GM18951 (cell line): ENCODE measurements at regions not wholly inside any gene's neighbourhood (a gene's known extent, or its start where the extent isn't known, plus 50 kb on each side); places are given as distances from the start of the nearest gene placed in this dataset.

Experiments
- POLR2A ChIP-seq: IDR thresholded peaks from 4 replicates; pipeline ENCODE4 v1.6.1; 2011; ENCODE audit warnings: mild to moderate bottlenecking; ENCODE audit not compliant: insufficient read length, insufficient read depth; ENCODE audit errors: extremely low read depth
- in situ Hi-C: fragments of 300-500 bp; cut with MboI; formaldehyde crosslinking; loops from one replicate; pipeline ENCODE4 v1.12.0; 2022; ENCODE audit warnings: low sequenced_read_pairs, mixed read lengths, inconsistent platforms; ENCODE audit not compliant: unreplicated experiment

DNA sequence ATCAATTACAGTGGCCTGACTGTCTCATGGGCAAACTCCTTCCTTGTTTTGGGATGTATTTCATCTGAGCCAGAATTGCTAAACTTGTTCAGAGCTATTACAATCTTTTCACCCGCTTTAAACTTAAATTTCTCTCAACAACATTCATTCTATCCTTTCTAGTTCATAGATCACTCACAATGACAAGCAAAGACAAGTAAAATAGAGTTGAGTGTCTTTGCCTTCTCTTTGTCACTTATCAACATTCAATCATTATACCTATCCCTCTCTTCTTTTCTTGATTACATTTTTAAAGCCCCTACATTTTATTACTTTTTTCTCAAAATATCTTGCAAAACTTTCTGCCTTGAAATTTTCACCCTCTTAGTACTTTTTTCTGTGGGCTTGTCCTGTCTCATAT is 1113.1 kb downstream of the PCDH17 start:
- no peak for TF ChIP-seq POLR2A
- in situ Hi-C loops: no loop called here

DNA sequence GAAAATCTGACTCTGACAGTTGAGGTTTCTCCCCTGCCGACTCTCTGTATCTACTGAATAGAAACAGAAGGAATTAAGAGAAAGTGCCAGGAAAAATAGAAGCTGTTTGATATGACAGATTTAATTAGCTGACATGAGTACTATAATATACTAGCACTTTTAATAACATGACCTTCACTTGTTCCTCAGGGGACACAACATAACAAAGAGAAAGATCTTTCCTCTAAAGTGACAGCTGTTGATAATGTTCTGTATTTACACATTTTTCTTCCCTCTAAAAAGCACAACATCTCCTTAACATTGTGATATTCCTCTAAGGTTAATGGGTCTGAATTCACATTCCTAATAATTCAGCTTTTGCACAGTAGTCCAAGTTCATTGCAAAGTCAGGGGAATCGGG is 1136.0 kb downstream of the PCDH17 start:
- no peak for TF ChIP-seq POLR2A
- in situ Hi-C loops: no loop called here

DNA sequence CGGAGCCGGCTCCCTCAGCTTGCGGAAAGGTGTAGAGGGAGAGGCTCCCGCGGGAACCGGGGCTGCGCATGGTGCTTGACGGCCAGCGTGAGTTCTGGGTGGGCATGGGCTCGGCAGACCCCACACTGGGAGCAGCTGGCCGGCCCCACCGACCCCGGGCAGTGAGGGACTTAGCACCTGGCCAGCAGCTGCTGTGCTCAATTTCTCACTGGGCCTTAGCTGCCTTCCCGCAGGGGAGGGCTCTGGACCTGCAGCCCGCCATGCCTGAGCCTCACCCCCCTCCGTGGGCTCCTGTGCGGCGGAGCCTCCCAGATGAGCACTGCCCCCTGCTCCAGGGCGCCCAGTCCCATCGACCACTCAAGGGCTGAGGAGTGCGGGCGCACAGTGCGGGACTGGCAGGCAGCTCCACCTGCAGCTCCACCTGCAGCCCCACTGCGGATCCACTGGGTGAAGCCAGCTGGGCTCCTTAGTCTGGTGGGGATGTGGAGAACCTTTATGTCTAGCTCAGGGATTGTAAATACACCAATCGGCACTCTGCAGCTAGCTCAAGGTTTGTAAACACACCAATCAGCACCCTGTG is 1141.8 kb downstream of the PCDH17 start:
- in situ Hi-C loops: no loop called here
- no peak for TF ChIP-seq POLR2A

DNA sequence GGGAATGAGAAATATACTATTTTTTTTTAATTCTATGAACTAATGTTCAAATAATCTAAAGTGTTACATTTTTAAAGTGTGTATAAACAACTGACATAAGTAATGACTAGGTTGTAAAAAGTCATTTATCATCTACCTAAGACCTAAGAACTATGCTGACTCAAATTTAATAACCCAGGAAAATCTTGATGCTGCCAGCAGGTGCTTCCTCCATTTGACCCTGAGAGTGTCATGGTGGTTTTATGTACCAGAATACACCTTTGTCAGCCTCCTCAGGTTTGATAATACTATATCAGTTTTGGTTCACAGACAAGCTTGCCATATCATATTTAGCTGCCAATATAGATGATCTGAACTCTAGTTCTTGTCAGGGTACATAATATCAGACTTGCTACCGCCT is 1151.2 kb downstream of the PCDH17 start:
- in situ Hi-C loops: no loop called here
- TF ChIP-seq POLR2A: no peak

DNA sequence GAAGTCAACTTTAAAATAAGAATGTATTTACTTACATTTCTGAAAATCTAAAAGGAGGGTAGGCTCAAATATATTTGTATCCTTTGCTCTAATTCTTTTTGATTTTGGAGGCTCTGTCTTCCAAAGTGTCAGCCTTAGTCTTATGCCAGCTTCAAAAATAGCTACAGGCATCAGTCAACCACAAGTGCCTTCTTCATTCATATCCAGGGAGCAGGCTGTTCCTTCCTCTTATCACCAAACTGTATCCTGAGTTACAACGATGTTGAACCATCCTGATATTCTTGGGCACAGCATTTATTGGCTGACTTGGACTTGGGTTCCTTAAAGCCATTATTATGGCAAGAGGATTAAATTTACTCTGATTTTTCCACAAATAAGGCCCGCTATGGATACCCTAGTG is 1161.3 kb downstream of the PCDH17 start:
- TF ChIP-seq POLR2A: no peak
- in situ Hi-C loops: no loop called here

DNA sequence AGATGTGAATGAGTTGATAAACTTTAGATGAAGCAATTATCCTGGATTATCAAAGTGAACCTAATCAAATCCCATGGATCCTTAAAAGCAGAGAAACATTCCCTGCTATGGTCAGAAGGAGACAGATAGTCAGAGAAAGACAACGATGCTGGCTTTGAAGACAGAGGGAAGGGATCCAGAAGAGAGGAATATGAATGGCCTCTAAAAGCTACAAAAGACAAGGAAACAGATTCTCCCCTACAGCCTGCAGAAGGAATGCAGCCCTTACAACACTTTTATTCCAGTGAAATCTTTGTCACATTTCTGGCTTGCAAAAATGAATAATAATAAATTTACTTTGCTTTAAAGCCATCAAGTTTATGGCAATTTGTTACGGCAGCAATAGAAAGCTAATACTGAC is 1164.2 kb downstream of the PCDH17 start:
- TF ChIP-seq POLR2A: no peak
- in situ Hi-C loops: no loop called here

DNA sequence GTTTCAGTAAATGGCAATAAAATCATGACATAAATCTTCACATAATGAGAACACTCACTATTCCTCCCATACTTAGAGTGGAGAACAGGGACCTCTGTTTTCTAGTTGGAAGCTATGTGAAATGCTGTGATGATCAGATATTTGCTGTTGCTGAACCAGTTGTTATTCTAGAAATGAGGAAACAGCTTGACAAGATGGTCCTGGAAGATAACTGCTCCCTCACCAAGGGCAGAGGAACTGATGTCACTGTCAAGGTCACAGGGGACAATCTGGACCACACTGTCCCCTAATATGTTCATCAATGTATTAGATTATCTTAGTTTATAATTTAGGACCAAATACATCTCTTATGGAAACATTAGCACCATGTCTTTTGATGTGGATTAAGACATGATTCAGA is 1173.3 kb downstream of the PCDH17 start:
- no peak for TF ChIP-seq POLR2A
- in situ Hi-C loops: no loop called here

DNA sequence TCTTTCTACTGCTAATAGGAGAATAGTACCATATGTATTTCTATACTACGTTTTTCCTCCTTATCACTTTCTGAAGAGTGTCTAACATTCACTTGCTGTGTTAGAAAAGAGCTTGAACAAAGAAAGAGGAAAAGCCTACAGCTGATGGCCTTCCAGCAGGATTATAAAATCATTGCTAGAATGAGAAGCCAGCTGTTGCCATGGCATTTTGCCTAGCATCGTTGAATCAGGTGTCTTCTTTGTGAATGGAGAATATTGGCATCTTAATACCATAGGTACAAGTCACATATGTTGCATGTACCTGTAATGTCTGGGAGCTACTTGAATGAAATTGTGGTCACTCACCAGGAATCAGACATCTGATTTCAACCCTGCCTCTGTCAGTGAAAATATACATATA is 1174.9 kb downstream of the PCDH17 start:
- in situ Hi-C loops: no loop called here
- TF ChIP-seq POLR2A: no peak

DNA sequence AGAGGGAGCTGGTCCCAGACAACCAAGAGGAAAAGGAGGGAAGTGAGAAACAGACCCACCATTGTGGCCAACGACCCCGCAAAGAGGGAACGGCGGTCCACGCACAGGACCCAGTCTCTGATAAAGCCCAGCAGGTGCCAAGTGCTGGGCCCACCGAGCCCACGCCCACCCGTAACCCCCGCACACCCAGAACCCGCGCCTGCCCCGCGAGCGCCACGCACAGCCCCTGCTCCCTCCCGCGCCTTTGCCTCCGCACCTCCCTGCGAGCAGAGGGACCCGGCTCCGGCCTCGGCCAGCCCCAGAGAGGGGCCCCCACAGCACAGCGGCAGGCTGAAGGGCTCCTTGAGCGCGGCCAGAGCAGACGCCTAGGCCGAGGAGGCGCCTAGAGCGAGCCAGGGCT is 1192.2 kb downstream of the PCDH17 start:
- in situ Hi-C loops: no loop called here
- no peak for TF ChIP-seq POLR2A

DNA sequence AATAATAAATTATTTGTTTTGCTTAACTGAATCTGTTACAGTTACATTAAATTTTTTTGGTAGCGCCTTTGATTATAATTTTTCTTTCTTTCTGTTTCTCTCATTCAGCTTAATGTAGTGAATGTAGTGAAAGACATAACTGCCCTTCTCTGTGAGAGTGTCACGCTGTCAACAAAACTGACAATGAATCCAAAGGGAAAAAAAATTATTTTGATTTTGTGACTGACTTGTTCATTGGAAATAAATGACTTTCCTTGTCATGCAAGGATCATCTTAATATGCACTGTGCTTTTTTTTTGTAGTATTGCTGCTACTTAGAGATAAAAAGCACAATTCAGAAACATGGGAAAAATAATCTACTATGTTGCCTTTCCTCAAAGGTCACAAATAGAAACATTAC is 1196.4 kb downstream of the PCDH17 start:
- TF ChIP-seq POLR2A: no peak
- in situ Hi-C loops: no loop called here

DNA sequence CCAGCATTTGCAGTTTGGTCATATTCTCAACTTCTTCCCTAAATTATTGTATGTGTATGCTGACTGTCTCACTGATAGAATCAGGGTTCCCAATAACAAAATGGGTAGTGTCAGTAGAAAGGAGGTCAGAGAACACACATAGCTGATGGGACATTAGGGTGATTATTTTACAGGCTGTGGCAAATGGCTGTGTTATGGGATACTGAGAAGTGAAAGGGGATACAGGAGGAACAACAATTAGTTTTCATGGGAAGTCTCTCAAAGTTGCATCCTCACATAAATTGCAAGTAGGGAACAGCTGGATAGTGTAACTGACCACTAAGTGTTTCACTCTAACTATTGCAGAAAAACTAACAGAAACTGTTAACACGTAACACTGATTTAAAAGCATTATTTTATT is 1199.3 kb downstream of the PCDH17 start:
- no peak for TF ChIP-seq POLR2A
- in situ Hi-C loops: no loop called here

DNA sequence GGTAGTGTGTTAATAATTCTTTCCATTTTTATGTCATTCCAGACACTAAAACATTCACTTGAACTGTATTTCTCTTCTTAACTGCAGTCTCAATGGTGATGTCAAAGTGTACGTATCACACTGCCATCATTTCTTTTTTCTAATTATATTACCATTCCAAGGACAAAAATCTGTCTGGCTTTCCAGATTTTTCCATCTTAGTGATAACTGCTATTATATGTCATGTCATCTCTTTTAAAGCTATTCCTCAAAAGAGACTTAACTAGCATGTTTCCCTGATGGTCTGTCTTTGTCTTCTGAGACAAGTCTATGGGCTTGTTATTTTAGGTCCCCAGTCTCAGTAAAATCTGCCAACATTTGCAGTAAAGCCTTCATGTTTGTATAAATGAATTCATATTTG is 1207.1 kb downstream of the PCDH17 start:
- TF ChIP-seq POLR2A: no peak
- in situ Hi-C loops: no loop called here

DNA sequence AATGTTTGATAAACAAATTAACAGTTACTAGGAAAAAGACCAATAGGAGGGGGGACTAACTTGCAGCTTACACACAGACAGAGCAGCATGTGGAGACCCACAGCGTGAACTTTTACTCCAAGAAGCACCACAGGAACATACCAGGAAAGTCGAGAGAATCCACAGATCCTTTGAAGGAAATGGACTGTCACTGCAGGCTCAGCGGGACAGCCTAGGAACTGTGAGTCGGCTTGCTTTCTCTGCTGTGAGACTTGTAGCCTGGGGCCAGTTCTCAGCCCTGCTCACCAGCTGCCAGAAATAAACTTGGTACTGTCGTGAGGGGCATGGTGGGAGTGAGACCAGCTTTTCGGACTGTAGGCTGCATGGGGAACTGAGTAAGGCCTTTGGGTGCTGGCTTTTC is 1211.5 kb downstream of the PCDH17 start:
- in situ Hi-C loops: no loop called here
- TF ChIP-seq POLR2A: no peak

DNA sequence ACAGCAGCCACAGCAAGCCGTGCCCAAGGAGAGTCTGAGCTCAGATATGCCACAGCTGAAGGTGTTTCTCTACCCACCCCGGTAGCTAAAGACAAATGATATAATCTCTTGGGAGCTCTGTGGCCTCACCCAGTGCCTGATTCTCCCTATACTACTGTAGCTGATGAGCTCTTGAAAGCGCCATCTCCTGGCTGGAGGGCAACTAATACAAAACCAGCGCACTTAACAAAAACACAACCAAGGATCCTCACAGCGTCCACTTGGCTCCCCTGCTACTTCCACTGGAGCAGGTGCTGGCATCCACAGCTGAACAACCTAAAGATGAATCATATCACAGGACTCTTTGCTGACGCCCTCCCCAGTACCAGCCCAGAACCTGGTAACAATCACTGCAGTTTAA is 1212.0 kb downstream of the PCDH17 start:
- in situ Hi-C loops: no loop called here
- TF ChIP-seq POLR2A: no peak

DNA sequence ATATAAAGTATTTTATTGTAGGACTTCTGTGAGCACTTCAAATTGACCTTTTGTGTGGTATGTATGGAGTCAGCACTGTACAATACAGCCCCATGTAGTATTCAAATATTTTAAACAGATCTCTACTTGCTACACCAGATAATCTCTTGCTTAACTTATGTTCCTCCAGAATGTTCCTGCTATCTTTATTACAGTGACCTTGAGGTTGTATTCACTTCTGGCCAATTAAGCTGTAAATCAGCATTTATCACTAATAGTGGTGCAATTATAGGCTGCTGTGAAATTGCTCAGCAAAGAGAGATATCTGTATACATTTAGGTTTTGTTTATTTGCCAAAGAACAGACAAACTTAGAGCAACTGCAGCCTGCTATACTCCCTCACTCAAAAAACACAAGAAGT is 1218.6 kb downstream of the PCDH17 start:
- TF ChIP-seq POLR2A: no peak
- in situ Hi-C loops: no loop called here
